ENCODE measurements at regions not wholly inside any gene's neighbourhood (a gene's known extent, or its start where the extent isn't known, plus 50 kb on each side); places are given as distances from the start of the nearest gene placed in this dataset.
"Not testable (repeated sequence)": the region's sequence is repeated elsewhere in the genome, so short reads cannot be mapped to it uniquely, and the experiment has no call there.

- DNase-seq = no peak
These were observed 182.2 kb downstream of the NRP2 start for GRCh38 chr2:205864491-205864890.

GRCh38 chr2:205862761-205863160 lies 180.5 kb downstream of the NRP2 start:
- DNase-seq = not testable (repeated sequence)

- DNase-seq = no peak
These were observed 178.6 kb downstream of the NRP2 start for GRCh38 chr2:205860885-205861284.

GRCh38 chr2:205860181-205860580 lies 177.9 kb downstream of the NRP2 start:
- no peak for DNase-seq

GRCh38 chr2:205858881-205859441 lies 176.7 kb downstream of the NRP2 start:
- no peak for DNase-seq

GRCh38 chr2:205858275-205858674 lies 176.0 kb downstream of the NRP2 start:
- DNase-seq = no peak

- no peak for DNase-seq
These were observed 175.4 kb downstream of the NRP2 start for GRCh38 chr2:205857520-205858237.

- DNase-seq = no peak
These were observed 170.2 kb downstream of the NRP2 start for GRCh38 chr2:205852457-205852856.

- DNase-seq = no peak
These were observed 168.3 kb downstream of the NRP2 start for GRCh38 chr2:205850611-205851010.

- no peak for DNase-seq
These were observed 167.8 kb downstream of the NRP2 start for GRCh38 chr2:205850132-205850531.

GRCh38 chr2:205849136-205849535 lies 166.8 kb downstream of the NRP2 start:
- DNase-seq = no peak

- no peak for DNase-seq
These were observed 166.3 kb downstream of the NRP2 start for GRCh38 chr2:205848601-205849000.

Measured in SHP77 treated with DMSO at 0.1 percent for 48 hours (cell line).